CD14-positive monocyte (primary cell): ENCODE measurements at regions not wholly inside any gene's neighbourhood (a gene's known extent, or its start where the extent isn't known, plus 50 kb on each side); places are given as distances from the start of the nearest gene placed in this dataset.

ENCODE experiments used
- DNase-seq, 3 donors: peaks; one replicate each; pipeline ENCODE4 v3.0.0-alpha.2; 2011 to 2022
- H2AFZ ChIP-seq: 2 replicates; pipeline ENCODE4 v1.6.0; 2012; ENCODE audit warnings: mild to moderate bottlenecking, low read depth, low read length, inconsistent platforms; ENCODE audit not compliant: insufficient read depth, poor library complexity, severe bottlenecking
- H3K27ac ChIP-seq, 2 donors: 1 replicate in 1 of 2; 2 replicates in 1 of 2; pipeline ENCODE4 v1.5.1; 2012 to 2013; ENCODE audit warnings: low read length in 2 of 2, control low read depth in 1 of 2, inconsistent platforms in 1 of 2, low read depth in 1 of 2, mild to moderate bottlenecking in 1 of 2
- H3K27me3 ChIP-seq, 2 donors: one replicate each; pipeline versions ENCODE4 v1.6.0 to v1.6.1; 2011 to 2013; ENCODE audit warnings: low read length in 2 of 2; ENCODE audit not compliant: control insufficient read depth in 2 of 2, insufficient read depth in 2 of 2
- H3K36me3 ChIP-seq, 2 donors: replicated peaks in 1 of 2; 1 replicate in 1 of 2; 2 replicates in 1 of 2; pipeline versions ENCODE4 v1.5.1 to v1.6.1; 2012 to 2013; ENCODE audit warnings: low read length in 2 of 2, control low read depth in 1 of 2, inconsistent platforms in 1 of 2, mild to moderate bottlenecking in 1 of 2; ENCODE audit not compliant: insufficient read depth in 2 of 2, control insufficient read depth in 1 of 2
- H3K4me1 ChIP-seq, 2 donors: 1 replicate in 1 of 2; 2 replicates in 1 of 2; pipeline versions ENCODE4 v1.5.1 to v1.6.1; 2012 to 2013; ENCODE audit warnings: low read length in 2 of 2, control low read depth in 1 of 2, inconsistent platforms in 1 of 2, mild to moderate bottlenecking in 1 of 2, moderate library complexity in 1 of 2; ENCODE audit not compliant: insufficient read depth in 2 of 2, control insufficient read depth in 1 of 2
- H3K4me2 ChIP-seq: replicated peaks from 2 replicates; pipeline ENCODE3; 2012; ENCODE audit warnings: low read length, moderate library complexity, mild to moderate bottlenecking; ENCODE audit not compliant: poor library complexity, severe bottlenecking; ENCODE audit errors: extremely low read depth
- H3K4me3 ChIP-seq, 3 experiments: fragments of 200-600 bp in 1 of 3; sonication (generic) in 1 of 3; replicated peaks in 1 of 3; 1 replicate in 2 of 3; 2 replicates in 1 of 3; pipeline ENCODE4 v1.5.1; 2011 to 2013; ENCODE audit warnings: low read length in 3 of 3, mild to moderate bottlenecking in 3 of 3, control low read depth in 2 of 3, low read depth in 2 of 3, inconsistent platforms in 1 of 3, moderate library complexity in 1 of 3
- H3K79me2 ChIP-seq: 2 replicates; pipeline ENCODE4 v1.6.0; 2012; ENCODE audit warnings: mild to moderate bottlenecking, control low read depth, inconsistent platforms, low read length, moderate library complexity; ENCODE audit not compliant: insufficient read depth
- H3K9ac ChIP-seq: 2 replicates; pipeline ENCODE4 v1.6.0; 2017; ENCODE audit warnings: low read length, mild to moderate bottlenecking; ENCODE audit not compliant: insufficient read depth, poor library complexity, severe bottlenecking
- H3K9me3 ChIP-seq, 2 donors: replicated peaks in 1 of 2; 1 replicate in 1 of 2; 2 replicates in 1 of 2; pipeline versions ENCODE4 v1.5.1 to v1.6.1; 2012 to 2013; ENCODE audit warnings: low read length in 2 of 2, control low read depth in 1 of 2; ENCODE audit not compliant: control insufficient read depth in 1 of 2, insufficient read depth in 1 of 2
- H4K20me1 ChIP-seq: 2 replicates; pipeline ENCODE4 v1.6.0; 2012; ENCODE audit warnings: mild to moderate bottlenecking, low read length, control low read depth, moderate library complexity; ENCODE audit not compliant: insufficient read depth
- H3K27ac Mint-ChIP-seq, 7 donors: one replicate each; pipeline ENCODE4 v1.8.0; 2020; ENCODE audit warnings: mild to moderate bottlenecking in 7 of 7, mixed read lengths in 7 of 7, moderate library complexity in 6 of 7, inconsistent platforms in 2 of 7
- H3K27me3 Mint-ChIP-seq, 3 donors: one replicate each; pipeline ENCODE4 v1.8.0; 2021 to 2022; ENCODE audit warnings: low read depth in 3 of 3, mild to moderate bottlenecking in 3 of 3, mixed read lengths in 3 of 3, moderate library complexity in 3 of 3, inconsistent platforms in 1 of 3
- H3K36me3 Mint-ChIP-seq, 2 donors: one replicate each; pipeline ENCODE4 v1.8.0; 2020; ENCODE audit warnings: mixed read lengths in 2 of 2, inconsistent platforms in 1 of 2, mild to moderate bottlenecking in 1 of 2
- H3K4me1 Mint-ChIP-seq: one replicate; pipeline ENCODE4 v1.8.0; 2020; ENCODE audit warnings: mild to moderate bottlenecking, mixed read lengths
- H3K4me3 Mint-ChIP-seq, 2 donors: one replicate each; pipeline ENCODE4 v1.8.0; 2020; ENCODE audit warnings: mild to moderate bottlenecking in 2 of 2, mixed read lengths in 2 of 2, moderate library complexity in 1 of 2
- H3K9me3 Mint-ChIP-seq, 7 donors: one replicate each; pipeline ENCODE4 v1.8.0; 2020 to 2022; ENCODE audit warnings: mixed read lengths in 7 of 7, mild to moderate bottlenecking in 6 of 7, moderate library complexity in 6 of 7, inconsistent platforms in 2 of 7
- WGBS: methylation state at CpG from one replicate; pipeline ENCODE4 v1.1.5; 2013; ENCODE audit warnings: missing lambda C conversion rate; ENCODE audit not compliant: insufficient coverage; 5-methylcytosine and 5-hydroxymethylcytosine counted together
- intact Hi-C, 2 donors: fragments of 100-400 bp; cut with micrococcal nuclease; formaldehyde crosslinking; loops; one replicate each; pipeline versions ENCODE4 v1.15.0 to v1.15.1; 2023
- TF ChIP-seq, protein P1 (sequence below): fragments of 200-600 bp; IDR thresholded peaks from one replicate; pipeline ENCODE4 v1.8.0; 2022; ENCODE audit warnings: antibody characterized with exemption, mild to moderate bottlenecking

DNA sequence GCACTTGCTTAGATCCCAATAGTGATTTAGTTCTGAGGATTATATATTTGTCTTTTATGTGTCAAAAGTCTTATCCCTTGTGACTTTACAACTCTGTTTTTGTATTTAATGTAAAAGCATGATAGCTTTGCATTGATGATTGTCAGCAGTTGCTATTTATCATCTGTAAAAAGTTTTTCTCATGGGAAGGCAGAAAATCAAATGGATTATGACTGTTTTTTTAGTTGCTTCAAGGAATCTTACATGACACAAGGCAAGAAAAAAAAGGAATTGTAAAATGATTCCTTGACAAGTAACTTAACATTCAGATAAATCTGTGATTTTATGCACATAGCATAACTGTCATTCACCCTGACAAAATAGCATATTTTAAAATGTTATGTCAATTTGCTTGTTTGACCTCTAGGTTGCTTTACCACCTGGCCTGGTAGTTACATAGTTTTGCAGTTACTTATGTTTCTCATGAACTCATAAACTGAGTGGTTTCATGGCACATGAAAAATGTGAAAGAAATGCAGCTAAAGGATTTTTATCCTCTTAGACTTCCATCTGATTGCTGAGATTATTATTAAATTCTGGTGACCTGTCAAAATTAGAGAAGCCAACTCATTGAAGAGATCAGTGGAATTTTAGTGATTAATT is 622.6 kb downstream of the ADGRL2 start:
- no peak overlapping the region for H3K27ac ChIP-seq
- TF ChIP-seq, protein P1, sequence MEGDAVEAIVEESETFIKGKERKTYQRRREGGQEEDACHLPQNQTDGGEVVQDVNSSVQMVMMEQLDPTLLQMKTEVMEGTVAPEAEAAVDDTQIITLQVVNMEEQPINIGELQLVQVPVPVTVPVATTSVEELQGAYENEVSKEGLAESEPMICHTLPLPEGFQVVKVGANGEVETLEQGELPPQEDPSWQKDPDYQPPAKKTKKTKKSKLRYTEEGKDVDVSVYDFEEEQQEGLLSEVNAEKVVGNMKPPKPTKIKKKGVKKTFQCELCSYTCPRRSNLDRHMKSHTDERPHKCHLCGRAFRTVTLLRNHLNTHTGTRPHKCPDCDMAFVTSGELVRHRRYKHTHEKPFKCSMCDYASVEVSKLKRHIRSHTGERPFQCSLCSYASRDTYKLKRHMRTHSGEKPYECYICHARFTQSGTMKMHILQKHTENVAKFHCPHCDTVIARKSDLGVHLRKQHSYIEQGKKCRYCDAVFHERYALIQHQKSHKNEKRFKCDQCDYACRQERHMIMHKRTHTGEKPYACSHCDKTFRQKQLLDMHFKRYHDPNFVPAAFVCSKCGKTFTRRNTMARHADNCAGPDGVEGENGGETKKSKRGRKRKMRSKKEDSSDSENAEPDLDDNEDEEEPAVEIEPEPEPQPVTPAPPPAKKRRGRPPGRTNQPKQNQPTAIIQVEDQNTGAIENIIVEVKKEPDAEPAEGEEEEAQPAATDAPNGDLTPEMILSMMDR, result no peak
- no peak overlapping the region for H3K4me2 ChIP-seq
- Mint-ChIP-seq H3K9me3 (peaks cover 0 to 5% (median 0%) of the 10 kb centered on the region in 7 donors), H3K27ac (no peak overlapping the region), H3K36me3 (no peaks in the 10 kb centered on the region), H3K27me3 (no peaks in the 10 kb centered on the region), H3K4me3 (no peak overlapping the region), H3K4me1 (no peaks in the 10 kb centered on the region)
- no peak overlapping the region for H3K9ac ChIP-seq
- no peaks in the 10 kb centered on the region for H4K20me1 ChIP-seq
- intact Hi-C loops, result no loop called here
- no peaks in the 10 kb centered on the region for H3K79me2 ChIP-seq
- H3K36me3 ChIP-seq, result no peaks in the 10 kb centered on the region
- no peak for DNase-seq
- no peaks in the 10 kb centered on the region for H3K9me3 ChIP-seq
- no peaks in the 10 kb centered on the region for H3K27me3 ChIP-seq
- H3K4me1 ChIP-seq, result no peaks in the 10 kb centered on the region
- no peak overlapping the region for H3K4me3 ChIP-seq
- H2AFZ ChIP-seq, result no peak overlapping the region

DNA sequence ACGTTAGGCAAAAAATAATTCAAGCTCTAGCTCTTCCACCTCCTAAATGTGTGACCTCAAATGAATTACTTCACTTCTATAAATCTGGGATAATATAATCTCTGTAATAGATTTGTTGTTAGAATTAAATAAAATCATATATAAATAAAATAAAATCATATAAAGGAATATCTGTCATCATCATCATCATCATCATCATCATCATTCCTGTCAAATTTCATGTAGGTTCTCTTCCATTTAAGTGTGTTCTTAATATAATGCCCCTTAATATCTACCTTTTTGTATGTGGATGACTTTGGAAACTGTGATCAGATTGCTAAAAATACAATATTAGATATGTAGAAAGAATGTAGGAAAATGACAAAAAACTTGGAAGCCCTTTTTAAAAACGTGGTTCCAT is 621.0 kb downstream of the ADGRL2 start:
- H3K79me2 ChIP-seq, result no peaks in the 10 kb centered on the region
- Mint-ChIP-seq H3K4me1 (no peaks in the 10 kb centered on the region), H3K27me3 (no peaks in the 10 kb centered on the region), H3K36me3 (no peaks in the 10 kb centered on the region), H3K9me3 (peaks cover 0 to 5% (median 0%) of the 10 kb centered on the region in 7 donors), H3K4me3 (no peak overlapping the region), H3K27ac (no peak overlapping the region)
- no peak for DNase-seq
- H4K20me1 ChIP-seq, result no peaks in the 10 kb centered on the region
- no peaks in the 10 kb centered on the region for H3K36me3 ChIP-seq
- no CpG with 5 or more reads among the region's 2 CpGs for WGBS
- no peak overlapping the region for H2AFZ ChIP-seq
- no peak overlapping the region for H3K9ac ChIP-seq
- H3K4me2 ChIP-seq, result no peak overlapping the region
- H3K27ac ChIP-seq, result no peak overlapping the region
- intact Hi-C loops, result no loop called here
- TF ChIP-seq, protein P1, result no peak
- H3K27me3 ChIP-seq, result no peaks in the 10 kb centered on the region
- H3K9me3 ChIP-seq, result no peaks in the 10 kb centered on the region
- no peaks in the 10 kb centered on the region for H3K4me1 ChIP-seq
- H3K4me3 ChIP-seq, result no peak overlapping the region
